Activated CD8-positive, alpha-beta memory T cell treated with anti-CD3 and anti-CD28 coated beads, Interleukin-2, amount 50 U/mL, for 4 hours (primary cell): ENCODE measurements at regions not wholly inside any gene's neighbourhood (a gene's known extent, or its start where the extent isn't known, plus 50 kb on each side); places are given as distances from the start of the nearest gene placed in this dataset.

Experiments
- DNase-seq: peaks from one replicate; pipeline ENCODE4 v3.0.0-alpha.2; 2020

GRCh38 chr2:21404827-21405625 is 281.3 kb downstream of the TDRD15 start:
- DNase-seq = no peak

- no peak for DNase-seq
Measured at GRCh38 chr2:21406386-21406785, 282.6 kb downstream of the TDRD15 start.

- DNase-seq = no peak
Measured at GRCh38 chr2:21406911-21407310, 283.1 kb downstream of the TDRD15 start.

GRCh38 chr2:21407851-21408250 is 284.1 kb downstream of the TDRD15 start:
- DNase-seq = no peak

- DNase-seq = no peak
Measured at GRCh38 chr2:21411741-21412140, 288.0 kb downstream of the TDRD15 start.

GRCh38 chr2:21412944-21413443 is 289.2 kb downstream of the TDRD15 start:
- no peak for DNase-seq

- no peak for DNase-seq
Measured at GRCh38 chr2:21415234-21415633, 291.5 kb downstream of the TDRD15 start.

GRCh38 chr2:21416226-21416625 is 292.5 kb downstream of the TDRD15 start:
- no peak for DNase-seq

- DNase-seq = no peak
Measured at GRCh38 chr2:21418456-21418855, 294.7 kb downstream of the TDRD15 start.

- DNase-seq = no peak
Measured at GRCh38 chr2:21420553-21421335, 297.0 kb downstream of the TDRD15 start.

GRCh38 chr2:21422050-21422449 is 298.3 kb downstream of the TDRD15 start:
- no peak for DNase-seq

- no peak for DNase-seq
Measured at GRCh38 chr2:21422724-21423522, 299.2 kb downstream of the TDRD15 start.

- no peak for DNase-seq
Measured at GRCh38 chr2:21423854-21424253, 300.1 kb downstream of the TDRD15 start.

GRCh38 chr2:21424375-21424774 is 300.6 kb downstream of the TDRD15 start:
- no peak for DNase-seq

- DNase-seq = no peak
Measured at GRCh38 chr2:21427606-21428005, 303.8 kb downstream of the TDRD15 start.

- no peak for DNase-seq
Measured at GRCh38 chr2:21428754-21429153, 305.0 kb downstream of the TDRD15 start.

GRCh38 chr2:21429747-21430146 is 306.0 kb downstream of the TDRD15 start:
- DNase-seq = no peak

- no peak for DNase-seq
Measured at GRCh38 chr2:21431078-21431477, 307.3 kb downstream of the TDRD15 start.

- DNase-seq = no peak
Measured at GRCh38 chr2:21438949-21439348, 315.2 kb downstream of the TDRD15 start.

GRCh38 chr2:21441442-21441841 is 317.7 kb downstream of the TDRD15 start:
- DNase-seq = no peak

- DNase-seq = no peak
Measured at GRCh38 chr2:21443494-21444105, 319.8 kb downstream of the TDRD15 start.

- DNase-seq = no peak
Measured at GRCh38 chr2:21449881-21450280, 326.1 kb downstream of the TDRD15 start.

GRCh38 chr2:21451403-21451802 is 327.6 kb downstream of the TDRD15 start:
- DNase-seq = no peak
